ENCODE measurements at regions not wholly inside any gene's neighbourhood (a gene's known extent, or its start where the extent isn't known, plus 50 kb on each side); places are given as distances from the start of the nearest gene placed in this dataset.

DNA sequence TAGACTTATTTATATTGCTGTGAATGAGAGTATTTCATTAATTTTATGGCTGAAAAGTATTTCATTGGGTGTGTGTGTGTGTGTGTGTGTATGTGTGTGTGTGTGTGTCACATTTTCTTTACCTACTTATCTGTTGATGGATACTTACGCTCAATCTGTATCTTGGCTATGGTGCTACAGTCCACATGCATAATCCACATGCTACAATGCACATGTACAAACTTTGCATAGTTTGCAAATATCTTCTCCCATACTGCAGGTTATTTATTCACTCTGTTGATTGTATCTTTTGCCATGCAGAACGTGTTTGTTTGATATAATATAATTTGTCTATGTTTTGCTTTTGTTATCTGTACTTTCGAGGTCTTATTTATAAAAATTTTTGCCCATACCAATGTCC lies 167.8 kb downstream of the RAB28 start:
- no peak for DNase-seq (ENCODE audit: extremely low read depth, low read depth)

DNA sequence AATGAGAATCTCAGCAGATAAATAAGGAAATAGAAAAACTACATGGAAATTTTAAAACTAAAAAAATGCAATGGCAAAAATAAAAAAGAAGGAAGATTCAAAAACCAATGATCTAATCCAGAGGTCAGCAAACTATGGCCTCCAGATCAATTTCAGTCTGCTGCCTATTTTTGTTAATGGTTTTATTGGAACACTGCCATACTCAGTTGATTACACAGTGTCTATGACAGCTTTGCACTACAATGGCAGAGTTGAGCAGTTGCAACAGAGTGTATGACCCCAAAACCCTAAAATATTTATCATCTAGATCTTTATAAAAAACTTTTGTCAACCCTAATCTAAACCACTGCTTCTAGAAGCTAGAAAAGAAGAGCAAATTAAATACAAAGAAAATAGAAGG lies 170.3 kb downstream of the RAB28 start:
- DNase-seq (ENCODE audit: extremely low read depth, low read depth), result no peak

- DNase-seq (ENCODE audit: extremely low read depth, low read depth), result no peak
These were observed 171.9 kb downstream of the RAB28 start for GRCh38 chr4:13312264-13312663.

DNA sequence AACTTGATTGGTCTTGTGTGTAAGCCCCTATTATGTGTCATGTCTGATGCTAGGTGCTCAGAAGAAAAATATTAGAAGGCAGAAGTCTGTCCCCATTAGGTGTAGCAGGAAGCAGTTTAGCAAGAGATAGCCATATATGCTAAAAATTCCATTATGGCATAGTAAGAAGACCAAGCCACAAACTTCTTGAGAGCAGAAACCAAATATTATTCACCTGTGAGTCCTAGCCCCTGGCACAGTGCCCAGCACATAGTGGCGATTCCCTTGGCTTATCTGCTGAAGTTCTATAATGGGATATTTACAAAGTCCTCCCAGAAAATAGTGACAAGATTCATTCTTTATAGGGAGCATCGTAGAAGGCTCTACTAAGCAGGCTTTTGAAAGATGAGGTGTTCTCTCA lies 174.4 kb downstream of the RAB28 start:
- no peak for DNase-seq (ENCODE audit: extremely low read depth, low read depth)

- no peak for DNase-seq (ENCODE audit: extremely low read depth, low read depth)
These were observed 177.8 kb downstream of the RAB28 start for GRCh38 chr4:13306356-13306755.

- no peak for DNase-seq (ENCODE audit: extremely low read depth, low read depth)
These were observed 181.3 kb downstream of the RAB28 start for GRCh38 chr4:13302876-13303275.

DNA sequence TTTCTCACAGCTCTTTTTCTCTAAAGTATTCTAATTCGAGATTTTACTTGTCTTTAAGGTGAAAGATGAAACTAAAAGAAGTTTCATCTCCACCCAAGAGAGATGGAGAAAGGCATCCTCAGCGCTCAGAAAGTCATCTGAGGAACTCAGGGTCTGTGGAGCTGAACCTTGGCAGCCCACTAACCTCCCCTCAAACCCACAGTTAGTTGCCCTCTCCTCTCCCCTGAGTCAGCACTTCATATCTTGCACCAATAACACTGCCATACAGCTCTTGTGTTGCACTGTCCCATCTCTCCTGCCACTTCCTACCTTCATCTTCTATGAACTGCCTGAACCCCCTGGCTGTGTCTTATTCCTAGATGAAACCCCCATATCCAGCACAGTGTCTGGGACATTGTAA lies 184.8 kb downstream of the RAB28 start:
- DNase-seq (ENCODE audit: extremely low read depth, low read depth), result no peak

DNA sequence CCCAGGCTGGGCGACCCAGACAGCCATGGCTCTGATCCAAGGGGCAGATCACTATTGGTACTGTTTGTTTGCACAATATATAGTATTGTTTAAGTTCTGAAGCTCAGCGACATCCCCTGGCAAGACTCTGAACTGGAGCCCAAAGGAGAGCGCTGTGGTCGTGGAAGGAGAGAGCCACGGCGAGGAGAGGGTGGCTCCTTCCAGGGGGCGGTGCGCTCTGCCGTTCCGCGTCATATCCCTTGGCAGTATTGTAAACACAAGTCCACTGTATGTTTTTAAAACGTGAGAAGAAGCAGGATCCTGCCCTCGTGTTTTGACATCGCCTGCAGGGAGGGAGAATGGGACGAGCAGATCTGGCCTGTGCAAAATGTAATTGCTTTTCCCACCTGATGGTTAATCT lies 185.5 kb downstream of the RAB28 start:
- DNase-seq (ENCODE audit: extremely low read depth, low read depth), result no peak

DNA sequence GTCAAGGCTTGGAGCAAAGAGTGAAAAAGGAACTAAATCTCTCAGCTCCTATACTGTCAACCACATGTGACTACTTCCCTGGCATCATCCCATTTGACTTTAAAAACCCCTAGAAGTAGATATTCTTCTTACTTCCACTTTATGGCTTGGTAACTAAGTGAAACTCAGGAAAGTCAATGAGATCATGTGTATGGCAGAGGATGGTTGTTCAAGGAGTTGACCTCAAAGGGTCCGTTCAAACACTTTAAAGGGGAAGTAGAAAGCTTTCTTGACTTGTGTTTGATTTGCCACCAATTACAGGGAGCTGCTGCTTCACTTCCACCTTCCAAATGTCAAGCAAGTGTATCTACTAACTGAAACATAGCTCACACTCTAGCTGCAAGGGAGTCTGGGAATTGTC lies 187.2 kb downstream of the RAB28 start:
- no peak for DNase-seq (ENCODE audit: extremely low read depth, low read depth)

- DNase-seq (ENCODE audit: extremely low read depth, low read depth), result no peak
These were observed 189.1 kb downstream of the RAB28 start for GRCh38 chr4:13294961-13295605.

GRCh38 chr4:13292372-13292771 lies 191.8 kb downstream of the RAB28 start:
- no peak for DNase-seq (ENCODE audit: extremely low read depth, low read depth)

- no peak for DNase-seq (ENCODE audit: extremely low read depth, low read depth)
These were observed 194.7 kb downstream of the RAB28 start for GRCh38 chr4:13289391-13289790.

- no peak for DNase-seq (ENCODE audit: extremely low read depth, low read depth)
These were observed 198.8 kb downstream of the RAB28 start for GRCh38 chr4:13285336-13285735.

DNA sequence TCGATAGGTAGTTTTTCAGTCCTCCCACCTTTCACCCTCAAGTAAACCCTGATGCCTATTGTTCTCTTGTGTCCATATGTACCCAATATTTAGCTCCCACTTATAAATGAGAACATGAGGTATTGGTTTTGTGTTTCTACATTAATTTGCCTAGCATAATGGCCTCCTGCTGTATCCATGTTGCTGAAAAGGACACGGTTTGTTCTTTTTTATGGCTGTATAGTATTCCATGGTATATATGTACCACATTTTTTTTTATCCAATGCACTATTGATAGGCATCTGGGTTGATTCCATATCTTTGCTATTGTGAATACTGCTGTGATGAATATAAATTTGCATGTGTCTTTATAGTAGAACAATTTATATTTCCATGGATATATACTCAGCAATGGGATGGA lies 199.2 kb downstream of the RAB28 start:
- DNase-seq (ENCODE audit: extremely low read depth, low read depth), result no peak

GRCh38 chr4:13276357-13276756 lies 207.8 kb downstream of the RAB28 start:
- no peak for DNase-seq (ENCODE audit: extremely low read depth, low read depth)

- no peak for DNase-seq (ENCODE audit: extremely low read depth, low read depth)
These were observed 215.4 kb downstream of the RAB28 start for GRCh38 chr4:13268703-13269102.

DNA sequence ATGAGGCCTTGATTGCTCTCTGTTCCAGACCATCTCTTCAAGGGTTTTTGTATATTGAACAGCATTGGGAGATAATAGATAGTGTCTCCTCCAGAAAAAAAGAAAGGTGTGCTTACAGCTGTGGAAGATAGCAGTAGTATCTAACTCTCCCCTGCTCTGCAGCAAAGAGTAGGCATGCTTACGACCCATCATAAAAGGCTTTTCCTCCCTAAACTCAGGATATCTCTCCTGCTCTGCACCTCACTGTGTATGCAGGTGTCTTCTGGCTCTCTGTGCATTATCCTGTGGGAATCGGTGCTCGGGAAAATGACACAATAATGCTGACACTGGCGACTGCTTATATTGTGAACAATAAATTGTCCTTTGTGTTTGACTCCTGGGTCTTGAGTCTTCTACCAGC lies 216.0 kb downstream of the RAB28 start:
- no peak for DNase-seq (ENCODE audit: extremely low read depth, low read depth)

GRCh38 chr4:13267091-13267490 lies 217.0 kb downstream of the RAB28 start:
- no peak for DNase-seq (ENCODE audit: extremely low read depth, low read depth)

DNA sequence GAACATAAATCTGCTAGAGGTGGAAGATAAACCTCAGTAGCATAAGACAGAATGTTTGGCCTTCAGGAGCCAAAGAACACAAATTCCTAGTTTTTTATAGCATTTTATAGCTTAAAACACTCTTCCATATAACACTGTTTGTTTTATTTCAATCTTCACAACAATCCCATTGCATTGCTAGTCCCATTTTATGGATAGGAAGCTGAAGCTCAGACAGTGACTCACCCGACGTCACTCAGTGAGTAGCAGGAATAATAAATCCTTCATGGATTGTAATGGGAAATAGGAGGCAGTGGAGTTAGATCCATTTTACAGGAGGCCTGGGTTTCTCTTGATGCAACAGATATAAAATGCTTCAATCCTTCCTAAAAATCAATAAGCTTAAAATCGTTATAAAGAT lies 217.5 kb downstream of the RAB28 start:
- DNase-seq (ENCODE audit: extremely low read depth, low read depth), result no peak

DNA sequence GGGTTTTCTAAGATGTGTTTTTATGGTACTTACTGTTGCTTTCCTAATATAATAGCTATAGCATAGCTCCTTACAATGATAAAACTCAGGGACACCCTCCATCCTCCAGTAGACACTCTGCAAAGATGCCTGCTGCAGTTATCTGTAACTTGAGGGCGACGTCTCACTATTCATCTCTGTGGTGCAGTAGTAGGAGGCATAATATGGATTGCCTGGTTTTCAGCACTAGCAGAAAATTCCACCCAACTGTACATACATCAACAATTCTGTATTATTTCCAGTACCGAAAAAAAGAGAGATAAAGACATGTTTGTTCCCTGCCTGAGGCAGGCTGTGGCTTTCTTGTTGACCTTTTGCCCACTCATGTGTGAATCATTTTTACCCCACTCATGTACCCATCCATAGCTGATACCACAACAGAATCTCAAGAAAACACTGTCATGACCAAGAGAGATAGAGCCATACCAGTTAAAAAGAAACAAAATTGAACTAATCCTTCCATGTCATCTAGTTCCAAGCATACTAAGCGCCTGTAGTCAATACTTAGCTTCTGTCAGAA lies 220.1 kb downstream of the RAB28 start:
- DNase-seq (ENCODE audit: extremely low read depth, low read depth), result no peak

GRCh38 chr4:13262816-13263215 lies 221.3 kb downstream of the RAB28 start:
- no peak for DNase-seq (ENCODE audit: extremely low read depth, low read depth)

GRCh38 chr4:13261486-13262257 lies 222.5 kb downstream of the RAB28 start:
- DNase-seq (ENCODE audit: extremely low read depth, low read depth), result no peak
